SU-DHL-6 (cell line): ENCODE measurements at regions not wholly inside any gene's neighbourhood (a gene's known extent, or its start where the extent isn't known, plus 50 kb on each side); places are given as distances from the start of the nearest gene placed in this dataset.

Source experiments
- CTCF ChIP-seq: fragments of 200-600 bp; sonication (generic); IDR thresholded peaks from one replicate; pipeline ENCODE4 v1.5.1; 2017; ENCODE audit warnings: antibody characterized with exemption, mild to moderate bottlenecking, low read length, moderate library complexity; ENCODE audit not compliant: insufficient read depth, poor library complexity, severe bottlenecking
- EZH2phosphoT487 ChIP-seq: fragments of 200-600 bp; sonication (generic), shearing (Covaris generic); conservative IDR thresholded peaks from 2 replicates; pipeline ENCODE4 v1.6.1; 2018; ENCODE audit warnings: mild to moderate bottlenecking, antibody characterized with exemption, low read length, moderate library complexity, mixed read lengths

GRCh38 chr2:49379406-49379805, 225.1 kb upstream of the FSHR start:
- TF ChIP-seq CTCF (no peak), EZH2phosphoT487 (no peak)
